ENCODE measurements at regions not wholly inside any gene's neighbourhood (a gene's known extent, or its start where the extent isn't known, plus 50 kb on each side); places are given as distances from the start of the nearest gene placed in this dataset.

DNA sequence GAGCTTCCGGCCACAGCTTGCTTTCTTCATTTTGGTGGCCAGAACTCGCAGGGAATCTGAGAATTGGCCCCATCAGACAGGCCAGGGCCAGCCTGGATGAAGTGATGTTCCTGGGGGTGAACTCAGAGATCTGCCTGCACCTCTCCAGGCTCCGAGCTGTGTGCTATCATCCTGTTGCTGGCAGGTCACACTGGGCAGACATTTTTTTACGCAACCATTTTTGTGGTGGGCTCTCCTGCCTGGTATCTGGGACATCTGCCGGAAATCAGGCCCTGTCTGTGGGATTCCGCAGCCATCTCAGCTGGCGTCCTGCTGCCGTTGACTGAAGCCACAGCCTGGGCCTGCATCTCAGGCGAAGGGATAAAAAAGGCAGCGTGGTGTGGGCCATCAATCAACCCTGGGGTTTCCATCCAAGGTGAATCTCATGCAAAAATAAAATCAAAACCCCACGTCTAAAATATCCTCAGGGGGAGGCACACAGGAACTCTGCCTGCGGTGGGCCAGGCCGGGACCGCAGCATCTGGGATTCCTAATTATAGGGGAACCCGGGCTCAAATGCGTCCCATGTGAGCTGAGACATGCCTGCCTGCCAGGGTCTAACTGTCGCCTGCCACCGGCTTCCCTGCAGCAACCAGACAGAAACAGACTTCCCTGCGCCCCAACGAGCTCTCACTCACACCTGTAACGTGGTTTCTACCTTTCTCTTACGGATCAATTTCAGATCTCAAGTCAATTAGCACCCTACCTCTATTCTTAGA, 174.3 kb downstream of the SYK start:
- H3K4me3 ChIP-seq (ENCODE audit: low read depth, low read length) = no peak overlapping the region
- no peak for DNase-seq (ENCODE audit: low read depth)

- H3K4me3 ChIP-seq (ENCODE audit: low read depth, low read length) = no peak overlapping the region
- no peak for DNase-seq (ENCODE audit: low read depth)
Observed at GRCh38 chr9:90979138-90979551, 177.5 kb downstream of the SYK start.

- no peak overlapping the region for H3K4me3 ChIP-seq (ENCODE audit: low read depth, low read length)
- DNase-seq (ENCODE audit: low read depth) = no peak
Observed at GRCh38 chr9:90979639-90980038, 178.0 kb downstream of the SYK start.

- DNase-seq (ENCODE audit: low read depth) = no peak
- H3K4me3 ChIP-seq (ENCODE audit: low read depth, low read length) = no peak overlapping the region
Observed at GRCh38 chr9:90981726-90982125, 180.1 kb downstream of the SYK start.

GRCh38 chr9:90983394-90983793, 181.8 kb downstream of the SYK start:
- no peak overlapping the region for H3K4me3 ChIP-seq (ENCODE audit: low read depth, low read length)
- DNase-seq (ENCODE audit: low read depth) = no peak

DNA sequence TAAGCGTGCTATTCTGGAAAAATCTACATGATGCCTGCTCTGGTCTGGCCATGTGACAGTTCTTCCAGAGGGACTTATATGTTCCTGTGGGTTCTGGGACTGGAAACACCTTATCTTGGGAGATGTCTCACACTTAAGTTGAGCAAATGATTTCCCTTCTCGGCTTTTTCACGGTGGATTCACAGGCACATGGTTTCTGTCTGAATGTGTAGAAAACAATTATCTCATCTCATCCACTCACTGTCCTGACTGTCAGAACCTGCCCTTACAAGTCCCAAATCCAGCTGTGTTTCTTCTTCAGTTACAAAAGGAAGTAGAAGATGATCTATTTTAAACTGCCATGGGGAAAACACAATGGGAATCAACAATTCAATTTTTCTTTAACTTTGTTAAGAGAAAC, 184.0 kb downstream of the SYK start:
- DNase-seq (ENCODE audit: low read depth) = no peak
- H3K4me3 ChIP-seq (ENCODE audit: low read depth, low read length) = no peak overlapping the region

DNA sequence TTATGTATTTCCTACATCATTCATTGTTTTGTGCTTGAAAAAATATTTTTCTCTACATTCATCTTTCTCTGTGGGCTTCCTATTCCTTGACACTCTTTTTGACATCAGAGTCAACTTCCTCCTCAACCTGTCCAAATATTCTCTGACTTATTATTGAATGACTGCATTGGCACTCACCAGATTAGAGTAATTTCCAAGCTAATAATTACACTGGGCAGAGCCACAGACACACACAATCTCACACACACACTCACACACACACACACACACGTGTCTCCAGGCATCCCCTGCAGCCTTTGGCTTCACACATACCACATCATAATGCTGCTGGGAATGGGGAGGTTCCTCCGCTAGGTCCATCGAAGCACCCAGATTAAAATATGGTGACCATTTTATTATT, 184.5 kb downstream of the SYK start:
- DNase-seq (ENCODE audit: low read depth) = no peak
- H3K4me3 ChIP-seq (ENCODE audit: low read depth, low read length) = no peak overlapping the region

DNA sequence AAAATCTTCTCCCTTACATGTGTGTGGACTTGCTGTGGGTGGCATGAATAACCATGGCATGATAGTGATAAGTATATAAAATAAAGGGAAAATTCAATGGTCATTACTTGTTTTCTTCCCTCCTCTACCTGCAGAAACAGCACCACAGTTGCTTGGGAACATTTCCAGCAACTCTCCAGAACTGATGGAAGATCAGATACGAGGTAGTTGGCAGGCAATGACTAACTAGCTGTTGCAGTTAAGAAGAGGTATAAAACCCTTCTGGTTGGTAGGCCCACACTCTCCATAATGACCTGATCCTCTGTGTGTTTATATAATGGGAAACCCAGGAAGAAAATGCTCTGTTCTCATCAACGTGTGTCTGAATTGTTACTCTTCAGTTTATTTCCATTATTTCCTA, 185.9 kb downstream of the SYK start:
- DNase-seq (ENCODE audit: low read depth) = no peak
- no peak overlapping the region for H3K4me3 ChIP-seq (ENCODE audit: low read depth, low read length)

DNA sequence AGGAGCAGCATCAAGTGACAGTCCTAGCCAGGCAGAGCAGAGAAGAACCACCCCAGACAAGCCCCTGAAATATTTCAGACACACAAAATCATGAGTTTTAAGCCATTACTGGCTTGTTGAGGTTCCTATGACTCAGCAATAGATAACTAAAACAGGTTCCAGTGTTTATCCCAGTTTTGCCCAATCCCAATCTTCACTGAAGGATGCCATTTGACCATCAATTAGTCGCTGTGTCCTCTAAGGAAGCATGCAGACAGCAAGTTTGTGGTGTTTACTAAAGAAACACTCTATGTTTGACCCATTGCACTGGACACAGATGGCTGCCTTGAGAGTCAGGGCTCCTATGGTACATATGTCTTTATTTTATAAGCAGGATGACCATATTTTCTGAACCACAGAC, 186.7 kb downstream of the SYK start:
- no peak for DNase-seq (ENCODE audit: low read depth)
- H3K4me3 ChIP-seq (ENCODE audit: low read depth, low read length) = no peak overlapping the region

DNA sequence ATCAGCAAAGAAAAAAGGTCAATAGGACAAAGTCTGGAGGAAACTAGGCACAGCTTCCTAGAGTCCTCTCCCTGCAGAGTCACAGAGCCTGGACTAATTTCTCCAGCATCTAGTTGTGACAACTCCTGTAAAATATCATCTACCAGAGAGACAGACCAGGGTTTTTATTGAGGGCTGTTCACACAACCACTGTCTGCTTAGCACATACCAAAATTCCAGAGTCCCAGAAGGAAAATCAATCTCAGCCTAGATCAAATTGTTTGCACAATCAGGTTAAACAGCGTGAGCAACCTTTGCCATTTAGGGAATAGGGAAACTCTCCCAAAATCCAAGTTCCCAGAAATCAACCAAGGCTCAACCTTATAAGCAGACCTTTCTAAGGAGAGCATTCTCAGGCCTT, 190.3 kb downstream of the SYK start:
- no peak overlapping the region for H3K4me3 ChIP-seq (ENCODE audit: low read depth, low read length)
- peak; percentile 38 for DNase-seq (ENCODE audit: low read depth)

DNA sequence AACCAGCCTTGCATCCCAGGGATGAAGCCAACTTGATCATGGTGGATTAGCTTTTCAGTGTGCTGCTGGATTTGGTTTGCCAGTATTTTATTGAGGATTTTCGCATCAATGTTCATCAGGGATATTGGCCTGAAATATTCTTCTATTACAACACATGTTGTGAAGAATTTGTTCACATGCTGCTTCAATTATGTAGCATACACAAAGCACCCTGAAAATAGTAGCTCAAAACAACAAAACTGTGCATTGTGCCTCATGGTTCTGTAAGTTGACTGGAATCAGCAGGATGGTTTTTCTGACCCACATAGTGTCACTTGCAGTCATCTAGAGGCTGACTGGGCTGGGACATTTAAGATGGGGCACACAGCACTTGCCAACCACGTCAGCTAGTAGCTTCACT, 193.9 kb downstream of the SYK start:
- H3K4me3 ChIP-seq (ENCODE audit: low read depth, low read length) = no peak overlapping the region
- DNase-seq (ENCODE audit: low read depth) = no peak

DNA sequence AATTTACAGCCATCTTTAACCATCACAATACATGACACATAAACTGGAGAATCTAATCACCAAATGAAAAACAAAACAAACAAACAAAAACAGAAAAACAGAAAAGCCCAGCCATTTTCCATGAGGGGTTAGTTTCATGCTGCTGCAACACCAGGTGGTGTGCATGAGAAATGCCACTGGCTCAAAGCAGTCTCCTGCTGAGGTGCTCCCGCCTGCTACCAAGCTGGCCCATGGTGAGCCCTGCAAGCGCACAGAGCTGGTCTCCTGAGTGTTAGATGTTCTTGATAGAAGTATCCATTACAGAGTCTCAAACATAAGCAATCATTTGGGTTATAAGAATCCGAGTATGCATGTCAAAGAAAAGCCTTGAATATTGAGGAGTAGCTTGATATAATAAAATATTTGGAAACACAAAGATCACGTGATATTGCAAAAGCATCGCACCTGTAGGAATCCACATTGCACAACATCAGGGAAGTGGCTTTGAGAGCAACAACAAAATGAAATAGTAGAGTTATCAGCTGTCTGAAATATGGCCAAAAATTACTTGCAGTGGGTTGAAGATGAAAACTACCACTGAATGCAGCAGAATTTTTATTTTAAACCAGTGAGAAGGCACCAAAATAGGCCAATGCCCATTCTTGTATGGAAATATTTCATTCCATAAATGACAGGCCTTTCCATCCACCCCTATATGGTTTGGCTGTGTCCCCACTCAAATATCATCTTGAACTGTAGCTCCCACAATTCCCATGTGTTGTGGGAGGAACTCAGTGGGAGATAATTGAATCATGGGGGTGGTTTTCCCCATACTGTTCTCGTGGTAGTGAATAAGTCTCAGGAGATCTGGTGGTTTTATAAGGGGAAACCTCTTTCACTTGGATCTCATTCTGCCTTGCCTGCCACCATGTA, 194.8 kb downstream of the SYK start:
- DNase-seq (ENCODE audit: low read depth) = no peak
- no peak overlapping the region for H3K4me3 ChIP-seq (ENCODE audit: low read depth, low read length)

DNA sequence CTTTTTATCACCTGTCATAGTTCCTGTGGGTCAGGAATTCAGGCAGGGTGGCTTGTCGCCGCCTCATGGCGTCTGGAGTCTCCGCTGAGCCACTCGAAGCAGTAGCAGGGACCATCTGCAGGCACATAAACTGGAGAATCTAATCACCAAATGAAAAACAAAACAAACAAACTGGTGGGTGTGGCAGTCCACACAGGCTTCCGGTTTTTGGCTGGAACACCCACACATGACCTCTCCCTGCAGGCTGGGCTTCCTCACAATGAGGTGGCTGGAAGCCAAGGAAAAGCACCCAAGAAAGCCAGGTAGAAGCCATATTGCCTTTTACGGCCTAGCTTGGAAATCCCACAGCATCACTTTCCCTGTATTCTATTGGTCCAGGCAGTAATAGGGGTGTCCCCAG, 197.0 kb downstream of the SYK start:
- H3K4me3 ChIP-seq (ENCODE audit: low read depth, low read length) = no peak overlapping the region
- DNase-seq (ENCODE audit: low read depth) = no peak

GRCh38 chr9:90999425-91000397, 198.1 kb downstream of the SYK start:
- no peak overlapping the region for H3K4me3 ChIP-seq (ENCODE audit: low read depth, low read length)
- peak; percentile 58 for DNase-seq (ENCODE audit: low read depth)

GRCh38 chr9:91001146-91001611, 199.6 kb downstream of the SYK start:
- peak; percentile 36 for DNase-seq (ENCODE audit: low read depth)

GRCh38 chr9:91004484-91004883, 202.9 kb downstream of the SYK start:
- H3K4me3 ChIP-seq (ENCODE audit: low read depth, low read length) = no peak overlapping the region
- no peak for DNase-seq (ENCODE audit: low read depth)

More at GRCh38 chr9:91001146-91001611, 199.6 kb downstream of the SYK start:
- H3K4me3 ChIP-seq (ENCODE audit: low read depth, low read length) = no peak overlapping the region

DNA sequence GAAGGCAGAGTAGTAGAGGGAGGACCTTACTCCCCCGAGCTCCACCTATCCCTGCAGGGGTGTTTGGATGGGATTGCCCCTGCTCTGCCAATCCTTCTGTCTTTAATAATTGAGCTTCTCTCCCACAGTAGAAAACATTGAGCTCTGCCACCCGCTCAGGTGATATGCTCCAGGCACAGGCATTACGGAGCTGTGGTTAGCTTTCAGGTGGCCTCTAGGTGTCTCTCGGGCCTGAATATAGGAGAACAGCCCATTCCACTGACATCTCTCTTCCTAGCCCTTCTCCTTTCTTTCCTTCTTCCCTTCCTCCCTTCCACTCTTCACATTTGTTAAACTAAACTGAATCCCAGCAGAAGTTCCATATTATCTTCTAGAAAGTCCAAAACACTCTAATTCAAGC, 203.4 kb downstream of the SYK start:
- no peak overlapping the region for H3K4me3 ChIP-seq (ENCODE audit: low read depth, low read length)
- no peak for DNase-seq (ENCODE audit: low read depth)

- no peak for DNase-seq (ENCODE audit: low read depth)
- H3K4me3 ChIP-seq (ENCODE audit: low read depth, low read length) = no peak overlapping the region
Observed at GRCh38 chr9:91006046-91006445, 204.4 kb downstream of the SYK start.

DNA sequence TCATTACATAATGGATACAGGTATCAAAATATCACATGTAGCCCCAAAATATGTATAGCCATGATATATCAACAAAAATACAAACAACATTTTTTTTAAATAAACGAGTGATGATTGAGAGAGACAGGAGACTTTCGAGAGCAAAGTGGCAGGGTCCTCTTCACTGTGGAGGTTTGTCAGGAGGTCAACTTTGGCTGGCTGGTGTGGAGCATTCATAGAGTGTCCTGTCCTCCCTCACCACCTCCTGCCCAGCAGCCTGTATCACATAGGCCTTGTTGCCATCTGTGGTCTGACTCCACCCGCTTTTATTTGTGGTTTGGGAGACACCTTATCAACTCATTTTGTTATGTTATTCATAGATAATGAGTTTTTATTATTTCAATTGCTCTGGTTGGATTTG, 206.9 kb downstream of the SYK start:
- DNase-seq (ENCODE audit: low read depth) = no peak
- no peak overlapping the region for H3K4me3 ChIP-seq (ENCODE audit: low read depth, low read length)

- DNase-seq (ENCODE audit: low read depth) = no peak
- H3K4me3 ChIP-seq (ENCODE audit: low read depth, low read length) = no peak overlapping the region
Observed at GRCh38 chr9:91011891-91012290, 210.3 kb downstream of the SYK start.

Data from skeletal muscle cell (primary cell).